ENCODE measurements at regions not wholly inside any gene's neighbourhood (a gene's known extent, or its start where the extent isn't known, plus 50 kb on each side); places are given as distances from the start of the nearest gene placed in this dataset.

DNA sequence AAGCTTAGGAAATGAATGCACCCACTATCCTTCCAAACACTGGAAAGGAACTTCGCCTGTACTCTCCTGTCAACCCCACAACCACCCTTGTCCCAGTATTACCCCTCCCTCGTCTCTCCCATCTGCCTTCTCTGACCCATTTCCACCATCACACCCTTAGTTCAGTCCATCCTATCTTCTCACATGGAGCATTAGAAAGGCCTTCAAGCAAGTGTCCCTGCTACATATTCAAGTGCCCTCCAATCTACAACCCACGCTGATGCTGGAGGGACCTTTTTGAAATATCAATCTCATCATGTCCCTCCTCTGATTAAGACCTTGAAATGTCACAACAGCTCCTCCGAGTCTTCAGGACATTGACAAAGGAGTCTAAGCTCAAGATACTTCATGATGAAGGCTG lies 133.8 kb upstream of the CCL2 start:
- DNase-seq: no peak

DNA sequence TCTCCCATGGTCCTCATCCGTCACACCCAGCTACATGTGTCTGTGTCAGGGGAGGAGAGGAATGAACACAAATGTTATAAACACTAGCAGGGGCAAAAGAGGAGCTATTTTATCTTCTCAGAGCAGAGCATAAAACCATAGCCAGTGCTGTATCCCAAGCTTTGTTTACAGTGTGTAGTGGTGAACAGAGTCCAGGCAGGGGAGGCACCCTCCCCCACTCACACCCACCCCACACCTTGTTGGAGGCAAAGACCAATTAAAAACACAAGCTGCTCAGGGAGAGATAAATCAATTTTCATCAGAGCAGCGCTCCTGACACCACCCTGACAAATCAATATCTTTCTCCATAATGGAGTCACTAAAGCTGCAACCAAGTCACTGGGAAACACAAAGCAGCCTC lies 132.6 kb upstream of the CCL2 start:
- no peak for DNase-seq

DNA sequence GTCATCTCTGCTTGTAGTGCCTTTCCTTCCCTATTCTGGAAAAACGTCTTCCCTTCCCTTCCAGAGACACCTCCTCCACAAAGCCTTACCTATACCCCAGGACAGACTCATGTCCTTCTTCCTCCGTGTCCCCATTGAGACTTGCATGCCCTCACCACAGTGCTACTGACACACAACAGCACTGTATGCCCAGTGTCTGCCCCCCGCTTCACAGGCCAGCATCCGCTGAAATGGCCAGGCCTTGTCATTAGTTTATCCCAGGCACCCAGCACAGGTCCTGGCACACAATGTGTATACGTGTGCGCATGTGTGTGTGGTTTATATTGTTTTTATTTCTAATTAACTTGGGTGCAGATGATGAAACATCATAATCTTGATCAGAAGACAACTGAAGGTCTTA lies 130.1 kb upstream of the CCL2 start:
- DNase-seq: no peak

DNA sequence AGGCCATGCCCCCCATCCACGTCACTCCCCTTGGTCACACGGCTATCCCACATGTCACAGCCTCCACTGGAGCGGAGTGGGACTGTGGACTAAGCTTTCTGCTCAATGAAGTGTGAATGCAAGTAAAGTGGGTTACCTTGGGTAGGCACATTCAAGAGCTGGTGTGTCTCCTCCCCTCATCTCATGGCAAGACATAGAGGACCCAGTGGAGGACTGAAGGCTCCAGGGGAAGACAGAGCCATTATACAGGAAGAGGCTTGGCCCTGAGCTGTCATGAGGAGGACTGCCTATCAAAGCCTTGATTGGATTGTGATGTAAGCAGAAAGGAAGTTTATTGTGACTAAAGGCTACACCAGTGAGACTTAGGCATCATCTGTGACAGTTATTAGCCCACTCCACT lies 129.2 kb upstream of the CCL2 start:
- no peak for DNase-seq

DNA sequence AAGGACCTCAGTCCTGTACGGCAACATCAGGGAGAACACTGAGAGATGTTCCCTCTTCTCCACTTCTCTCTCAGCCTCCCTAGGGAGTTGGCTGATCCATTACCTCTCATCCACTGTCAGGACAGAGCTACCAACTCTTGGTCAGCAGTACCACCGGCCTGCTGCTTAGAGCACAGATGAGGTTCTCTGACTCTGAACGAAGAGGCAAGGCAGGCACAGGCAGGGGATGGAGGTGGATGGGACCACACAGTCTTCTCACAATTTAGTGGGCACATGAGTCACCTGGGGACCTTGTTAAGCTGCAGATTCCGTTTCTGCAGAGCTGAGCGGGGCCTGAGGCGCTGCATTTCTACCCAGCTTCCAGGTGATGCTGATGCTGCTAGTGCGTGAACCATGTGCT lies 128.6 kb upstream of the CCL2 start:
- no peak for DNase-seq

DNA sequence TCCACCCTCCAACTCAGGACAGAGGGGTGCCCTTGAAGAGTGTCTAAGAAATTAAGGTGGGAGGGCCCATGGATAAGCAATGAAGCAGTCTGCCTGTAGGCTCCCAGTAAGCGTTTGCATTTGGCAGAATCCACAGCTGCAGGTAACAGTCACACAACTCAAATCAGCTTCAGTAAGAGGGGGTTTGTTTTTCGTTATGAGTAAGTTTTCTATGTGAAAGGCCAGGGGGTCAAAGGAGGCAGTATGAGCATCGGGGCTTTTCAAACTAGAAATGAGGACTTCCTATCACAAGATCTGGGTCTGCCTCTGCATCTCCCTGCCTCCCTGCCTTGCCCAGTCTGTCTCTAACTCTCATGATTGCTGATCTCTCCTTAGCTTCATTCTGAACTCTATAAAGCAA lies 128.1 kb upstream of the CCL2 start:
- no peak for DNase-seq

DNA sequence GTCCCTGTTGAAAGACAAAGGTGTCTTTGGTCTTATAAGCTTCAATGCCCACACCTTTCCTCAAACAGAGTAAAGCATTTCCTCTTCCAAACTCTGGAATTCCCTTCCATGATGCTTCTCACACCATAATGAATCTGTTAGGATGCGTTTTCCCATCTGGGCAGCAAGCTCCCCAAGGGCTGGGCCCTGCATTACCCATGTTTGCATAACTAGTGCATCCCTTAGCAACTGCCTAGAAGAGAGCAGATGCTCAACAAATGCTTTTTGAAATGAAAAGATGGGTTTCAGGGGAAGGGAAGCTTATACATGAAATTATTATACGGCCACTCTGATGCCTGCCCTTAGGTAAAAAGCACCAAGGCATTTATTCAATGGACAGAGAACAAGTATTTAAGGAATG lies 124.5 kb upstream of the CCL2 start:
- DNase-seq: no peak

DNA sequence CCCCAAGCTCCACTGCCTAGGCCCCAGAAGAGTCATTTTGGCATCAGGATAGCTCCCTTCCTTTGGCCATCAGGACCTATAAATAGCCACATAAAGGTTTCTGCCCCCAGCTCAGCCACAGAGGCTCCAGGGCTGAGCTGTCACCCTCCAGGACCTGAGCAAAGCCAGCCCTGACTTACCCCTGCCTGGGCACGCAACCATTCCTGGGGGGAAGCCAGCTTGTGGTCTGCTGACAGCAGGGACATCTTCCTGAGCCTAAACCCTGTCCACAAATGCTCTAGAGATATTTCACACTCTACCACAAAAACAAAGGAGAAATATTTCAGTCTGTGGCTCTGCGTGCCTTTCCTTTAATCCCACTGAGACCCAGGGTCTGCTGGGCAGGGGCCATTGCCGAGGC lies 123.7 kb upstream of the CCL2 start:
- no peak for DNase-seq

DNA sequence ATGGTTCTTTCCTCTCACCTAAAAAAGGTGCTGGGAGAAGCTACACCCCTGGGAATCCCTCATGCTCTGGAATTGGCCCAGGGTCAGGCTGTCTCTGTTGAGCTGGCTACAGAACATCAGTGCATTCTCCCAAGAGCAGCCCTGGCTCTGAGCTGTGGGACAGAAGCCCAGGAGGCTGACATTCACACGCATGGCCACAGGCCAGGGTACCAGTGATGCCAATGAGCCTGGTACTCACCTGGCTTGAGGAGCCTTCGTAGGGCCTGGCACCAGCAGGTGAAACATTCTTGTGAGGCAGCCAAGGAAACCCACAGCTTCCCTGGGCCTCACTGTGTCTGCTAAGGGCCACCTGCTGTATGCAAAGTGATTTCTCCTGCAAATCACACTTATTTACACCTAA lies 121.7 kb upstream of the CCL2 start:
- DNase-seq: no peak

DNA sequence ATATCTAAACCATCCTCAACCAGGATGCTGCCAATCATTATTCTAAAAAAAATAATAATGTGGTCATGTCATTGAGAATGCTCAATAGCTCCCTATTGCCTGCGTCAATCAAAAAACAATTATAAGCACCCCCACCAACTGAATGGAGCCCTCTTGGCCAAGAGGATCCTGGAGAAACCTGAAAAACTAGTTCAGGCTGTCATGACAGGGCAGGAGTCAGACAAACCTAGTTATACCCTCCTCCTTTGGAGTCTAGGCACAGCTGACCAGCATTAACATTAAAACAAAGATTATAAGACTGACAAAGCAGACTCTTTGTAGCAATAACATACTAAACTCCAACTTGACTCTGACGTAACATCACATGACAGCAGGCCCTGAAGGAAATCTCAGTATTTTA lies 119.2 kb upstream of the CCL2 start:
- no peak for DNase-seq

DNA sequence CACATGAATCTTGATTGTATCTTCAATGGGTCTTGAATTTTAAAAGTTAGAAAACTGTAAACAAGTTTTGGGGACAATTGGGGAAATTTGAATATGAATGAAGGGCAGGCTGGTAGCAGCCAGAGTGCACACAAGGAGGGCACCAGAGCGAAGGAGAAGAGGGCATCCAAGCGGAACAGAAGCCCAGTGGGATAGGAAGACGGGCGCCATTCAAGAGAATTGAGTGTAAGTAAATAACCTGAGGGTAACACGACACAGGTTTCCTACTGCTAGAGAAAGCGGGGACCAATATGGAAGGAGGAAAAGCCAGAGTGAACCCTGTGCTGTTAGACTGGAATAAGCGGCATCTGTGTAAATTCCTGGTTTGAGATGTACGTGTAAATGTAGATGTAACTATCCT lies 115.1 kb upstream of the CCL2 start:
- no peak for DNase-seq

DNA sequence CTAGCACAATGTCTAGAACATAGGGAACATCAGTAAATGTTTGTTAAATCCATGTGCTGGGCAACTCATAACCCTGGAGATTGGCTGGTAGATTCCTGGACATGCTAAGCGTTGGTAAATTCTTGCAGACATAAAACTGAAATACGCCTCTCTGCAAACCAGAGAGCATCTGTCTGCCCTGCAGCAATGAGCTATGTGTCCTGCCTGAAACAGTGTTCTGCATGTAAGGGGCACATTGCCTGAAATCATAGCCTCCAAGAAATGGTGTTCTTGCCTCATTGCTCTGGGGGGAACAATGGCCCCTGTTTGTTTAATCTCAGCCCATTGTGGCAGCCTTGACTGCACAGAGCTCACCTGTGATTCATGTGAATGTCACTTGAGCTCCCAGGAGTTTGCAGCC lies 113.5 kb upstream of the CCL2 start:
- no peak for DNase-seq

DNA sequence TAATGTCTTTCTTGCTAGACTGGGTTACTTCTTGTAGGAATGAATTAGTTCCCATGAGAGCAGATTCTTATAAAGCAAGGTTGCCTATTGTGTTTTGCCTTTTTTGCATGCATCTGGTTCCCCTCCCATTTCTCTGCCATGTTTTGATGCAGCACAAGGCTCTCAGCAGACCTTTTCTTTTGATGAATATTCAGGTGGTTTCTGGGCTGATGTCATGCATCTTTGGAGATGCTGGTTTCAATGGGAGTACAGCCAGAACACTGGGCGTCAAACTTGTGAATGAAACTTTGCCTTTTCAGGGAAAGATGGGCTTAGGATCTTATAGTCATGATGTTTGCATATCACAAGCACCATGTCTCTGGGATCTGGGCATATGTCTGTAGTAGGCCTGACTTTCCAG lies 111.7 kb upstream of the CCL2 start:
- no peak for DNase-seq

DNA sequence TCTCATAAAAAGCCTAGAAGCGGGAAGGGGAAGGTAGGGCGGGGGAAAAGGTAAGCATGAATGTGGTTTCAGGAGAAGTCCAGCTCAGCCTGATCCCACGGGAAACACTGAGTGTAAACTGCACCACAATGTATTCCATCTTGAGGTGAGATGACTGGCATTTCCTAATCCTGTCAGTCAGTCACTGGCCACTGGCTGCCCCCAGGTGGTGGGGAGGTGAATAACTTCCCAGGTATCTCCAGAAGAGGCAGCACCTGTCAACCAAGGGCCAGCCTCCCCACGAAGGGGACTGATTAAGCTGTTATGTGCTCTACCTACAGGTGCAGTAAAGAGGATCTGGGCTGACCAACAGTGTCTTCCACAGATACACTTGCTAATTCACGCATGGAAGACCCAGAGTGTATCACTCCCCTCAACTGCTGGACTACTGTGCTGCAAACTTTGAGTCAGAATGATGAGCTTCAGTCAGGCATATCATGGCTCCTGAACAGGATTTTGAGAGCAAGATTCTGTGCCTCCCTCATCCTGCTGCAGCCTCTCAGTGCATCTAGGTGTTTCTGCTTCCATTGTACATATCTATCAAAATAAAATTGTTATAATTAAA lies 108.5 kb upstream of the CCL2 start:
- DNase-seq: no peak

DNA sequence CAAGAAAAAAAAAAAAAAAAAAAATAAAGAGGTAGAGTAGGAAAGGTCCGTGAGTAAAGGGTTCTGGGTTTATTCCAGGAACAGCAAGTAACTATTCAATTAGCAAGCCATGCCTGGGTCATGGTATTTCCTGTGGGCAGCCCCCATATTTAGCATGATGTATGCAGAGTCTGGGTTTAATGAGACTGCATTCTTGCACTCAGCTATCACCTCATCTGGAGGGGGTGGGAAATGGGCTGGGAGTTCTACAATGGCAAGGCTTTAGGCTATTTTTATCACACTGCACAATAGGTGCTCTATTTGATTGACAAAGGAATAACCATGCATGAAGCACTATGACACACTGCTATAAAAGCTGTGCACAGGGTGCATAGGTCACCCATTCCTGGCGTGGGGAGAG lies 104.0 kb upstream of the CCL2 start:
- no peak for DNase-seq

DNA sequence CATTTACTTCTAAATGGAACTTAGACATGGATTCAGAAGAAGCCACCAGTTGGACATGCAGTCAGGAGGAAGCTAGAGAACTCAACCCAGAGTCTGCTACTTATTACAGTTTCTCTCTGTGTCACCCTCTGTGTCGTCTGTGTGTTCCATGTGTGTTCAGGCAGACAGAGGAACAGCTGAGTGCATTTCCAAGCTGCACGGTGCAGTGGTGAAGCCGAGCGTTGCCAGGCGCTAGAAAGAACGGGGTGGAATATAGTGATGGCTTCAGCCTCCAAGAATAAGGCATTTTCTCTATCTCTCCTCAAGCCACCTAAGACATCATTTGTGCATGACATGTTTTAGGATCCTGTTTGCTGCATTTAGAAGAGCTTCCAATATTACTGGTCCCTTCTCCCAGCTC lies 101.1 kb upstream of the CCL2 start:
- DNase-seq: no peak

DNA sequence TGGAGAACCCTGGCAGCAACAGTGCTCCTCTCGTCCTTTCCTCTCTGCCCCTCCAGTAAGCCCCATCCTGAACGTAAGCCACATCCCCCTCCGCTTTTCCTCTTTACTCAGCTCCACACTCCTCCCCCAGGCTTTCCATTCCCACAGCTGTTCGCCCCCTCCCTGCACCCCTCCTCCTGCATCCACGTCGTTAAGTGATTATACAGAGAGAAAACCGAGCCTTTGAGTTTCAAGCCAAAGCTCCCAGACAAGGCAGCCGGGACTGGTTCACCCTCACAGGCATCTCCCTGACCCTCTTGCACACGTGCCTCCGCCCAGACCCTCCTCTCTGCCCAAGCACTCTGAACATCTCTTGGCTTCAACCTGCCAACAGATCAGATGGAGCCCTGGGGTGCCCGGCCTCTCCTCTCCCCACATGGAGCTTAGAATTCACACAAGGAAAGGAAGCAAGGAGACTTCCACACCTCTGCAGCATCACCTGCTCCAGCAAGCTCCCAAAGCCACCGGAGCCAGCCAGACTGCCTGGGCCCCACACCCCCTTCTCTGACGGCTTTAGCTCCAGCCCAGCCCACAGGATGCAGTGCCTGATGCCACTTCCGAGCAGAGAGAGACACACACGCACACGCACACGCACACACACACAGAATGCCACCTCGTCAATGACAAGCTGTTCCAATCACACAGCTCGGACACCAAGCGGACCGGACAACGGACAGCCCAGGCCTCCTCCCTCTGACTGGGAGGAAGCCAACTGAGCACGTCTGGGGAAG lies 99.9 kb upstream of the CCL2 start:
- no peak for DNase-seq

DNA sequence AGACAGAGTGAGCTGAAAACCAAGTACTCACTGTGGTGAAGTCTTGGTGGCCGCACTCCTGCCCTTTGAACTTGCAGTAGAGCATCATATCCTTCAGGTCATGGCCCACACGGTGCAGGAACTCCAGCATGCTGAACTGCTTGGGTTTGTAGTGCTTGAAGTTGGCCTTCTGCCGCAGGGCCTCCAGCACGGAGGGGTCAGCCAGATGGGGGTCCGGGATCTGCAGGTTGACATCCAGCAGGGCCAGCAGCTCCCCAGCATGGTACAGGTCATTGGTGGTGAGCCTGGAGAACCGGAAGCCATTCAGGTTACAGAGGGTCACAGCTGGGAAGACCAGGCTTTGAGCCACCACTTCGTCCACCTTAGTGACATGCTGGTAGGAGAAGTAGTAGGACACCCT lies 99.1 kb upstream of the CCL2 start:
- no peak for DNase-seq

DNA sequence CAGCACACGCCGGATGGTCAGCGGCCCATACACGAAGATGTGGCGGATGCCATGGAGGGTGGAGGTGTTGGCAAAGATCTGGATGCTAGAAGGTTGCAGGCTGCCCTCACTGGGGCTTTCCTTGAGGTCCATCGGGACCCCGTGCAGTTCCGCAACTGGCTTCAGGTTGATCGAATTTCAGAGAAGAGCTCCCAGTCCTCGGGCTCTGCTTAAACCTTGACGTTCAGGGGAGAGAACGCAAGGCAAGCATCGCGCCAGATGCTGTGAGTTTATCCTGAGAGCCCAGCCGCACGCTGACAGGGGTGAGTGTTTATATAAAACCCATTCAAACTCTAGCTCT lies 98.7 kb upstream of the CCL2 start:
- DNase-seq: no peak

DNA sequence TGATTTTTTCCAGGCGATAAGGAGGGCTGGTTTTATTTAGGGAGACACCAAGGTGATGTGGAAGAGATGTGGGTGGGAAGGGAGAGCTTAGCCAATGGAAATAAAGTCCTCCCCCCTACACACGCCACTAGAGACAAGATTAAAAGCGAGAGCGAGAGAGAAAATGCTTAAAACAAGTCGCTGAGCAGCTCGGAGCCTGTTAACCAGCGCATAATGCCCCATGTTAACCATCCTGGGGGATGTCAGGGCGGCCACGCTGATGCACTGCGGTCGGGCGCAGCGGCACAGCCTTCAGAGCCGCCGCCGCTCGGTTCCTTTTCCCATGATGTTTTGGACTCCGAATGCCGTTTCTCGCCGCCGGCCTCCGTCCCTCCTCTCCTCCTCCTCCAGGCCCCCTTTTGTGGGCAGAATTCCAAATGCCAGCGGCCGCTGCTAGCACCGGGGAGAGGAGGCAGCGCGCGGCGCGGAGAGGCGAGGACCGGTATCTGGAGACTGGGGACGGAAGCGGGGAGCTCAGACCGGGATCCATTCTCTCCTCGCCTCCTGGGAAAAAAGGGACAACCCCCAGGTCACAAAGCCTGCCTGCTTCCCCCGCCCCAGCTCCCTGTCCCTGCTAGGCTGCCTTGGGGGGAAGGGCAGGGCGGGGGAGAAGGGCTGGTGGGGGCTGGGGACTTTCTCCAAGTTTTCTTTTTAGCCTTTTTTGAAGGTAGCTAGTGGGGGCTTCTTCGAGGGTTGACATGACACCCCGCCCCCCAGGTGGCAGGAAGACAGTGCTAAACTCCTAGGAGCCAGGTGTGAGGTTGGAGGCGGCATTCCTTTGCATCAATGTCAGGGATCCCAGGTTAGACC lies 98.1 kb upstream of the CCL2 start:
- DNase-seq: no peak

DNA sequence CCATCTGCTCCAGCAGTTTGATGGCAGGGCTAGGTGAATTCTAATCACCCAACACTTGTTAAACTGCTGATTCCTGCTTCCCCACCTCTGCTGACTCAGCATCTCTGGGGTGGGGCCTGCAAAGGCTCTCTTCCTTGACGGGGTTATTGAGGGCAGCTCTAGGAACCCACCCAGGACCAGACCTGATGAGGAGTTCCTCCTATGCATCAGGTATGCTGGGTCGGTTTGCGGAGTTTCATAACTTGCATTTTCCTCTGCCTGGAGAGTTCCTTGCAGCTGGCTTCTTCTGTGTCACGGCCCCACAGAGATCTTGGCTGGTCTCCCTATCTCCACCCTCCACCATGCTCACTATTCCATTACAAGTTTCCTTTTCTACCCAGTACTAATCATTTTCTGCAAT lies 93.4 kb upstream of the CCL2 start:
- no peak for DNase-seq

DNA sequence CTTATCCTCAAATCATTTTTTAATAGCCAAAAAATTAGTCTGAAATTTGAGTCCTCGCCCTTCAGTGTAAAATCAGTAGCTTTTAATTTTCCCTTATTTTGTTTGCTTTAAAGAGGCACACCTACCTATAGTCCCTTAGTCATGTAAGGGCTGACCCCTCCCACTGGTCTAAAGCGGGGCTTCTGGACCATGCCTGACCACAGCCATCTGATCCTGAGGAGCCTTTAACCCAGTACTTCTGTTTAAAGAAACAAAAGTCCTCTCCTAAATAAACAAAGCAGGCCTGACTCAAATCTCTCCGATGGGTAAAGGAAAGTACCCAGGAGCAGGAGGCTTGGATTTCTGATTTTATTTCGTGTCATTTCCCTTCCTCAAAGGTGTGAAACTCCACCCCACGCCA lies 92.0 kb upstream of the CCL2 start:
- DNase-seq: no peak

DNA sequence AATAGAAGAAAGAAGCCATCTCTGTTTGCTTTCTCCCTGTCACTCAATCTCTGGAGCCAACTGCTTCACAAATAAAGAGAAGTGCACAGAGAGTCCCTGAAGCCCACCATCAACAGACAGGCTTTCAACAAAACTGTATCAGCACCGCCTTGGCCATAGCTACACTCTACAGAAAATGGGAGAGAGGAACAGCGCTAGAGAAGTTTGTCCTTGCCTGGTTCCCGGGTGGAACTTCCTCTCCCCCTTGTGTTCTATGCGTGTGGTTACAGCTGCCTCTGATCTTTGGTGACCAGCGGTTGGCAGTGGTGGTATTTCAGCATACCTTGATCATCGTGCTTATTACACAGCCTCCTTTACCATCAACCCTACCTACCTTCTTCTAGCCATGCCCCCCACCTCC lies 91.4 kb upstream of the CCL2 start:
- DNase-seq: no peak

DNA sequence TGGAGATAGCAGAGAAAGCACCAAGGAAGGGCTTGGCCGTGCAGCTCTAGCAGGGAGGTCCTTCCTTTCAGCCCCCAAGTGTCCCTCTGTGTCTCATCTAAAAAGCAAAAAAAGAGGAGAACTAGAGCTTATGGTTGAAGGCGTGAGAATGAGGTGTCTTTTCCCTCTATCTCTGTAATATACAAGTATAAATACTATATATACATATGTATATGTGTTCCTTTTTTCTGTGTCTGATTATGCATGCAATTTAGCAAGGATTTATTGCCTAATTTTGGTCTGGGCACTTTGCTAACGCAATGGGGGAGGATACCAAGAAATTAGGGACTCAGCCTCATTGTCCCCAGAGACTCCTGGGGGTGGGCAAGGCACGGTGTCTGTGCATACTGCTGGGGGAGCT lies 90.2 kb upstream of the CCL2 start:
- DNase-seq: no peak

DNA sequence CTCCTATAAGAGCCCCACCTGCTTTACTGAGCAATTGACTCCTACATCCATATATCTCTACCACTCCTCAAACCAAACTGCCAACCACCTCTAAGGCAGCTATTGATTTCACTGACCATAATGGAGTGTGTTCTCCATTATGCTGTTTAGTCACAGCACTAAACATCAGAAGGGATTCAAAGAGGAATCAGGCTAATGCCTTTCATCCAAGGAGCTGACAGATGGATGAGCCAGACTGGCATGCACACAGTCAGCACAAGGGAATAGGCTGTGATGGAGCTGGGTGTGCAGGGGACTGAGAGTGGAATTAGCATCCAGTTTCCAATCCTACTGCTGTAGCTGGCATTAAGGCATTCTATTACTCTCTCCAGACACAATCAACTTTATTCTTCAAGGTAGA lies 88.7 kb upstream of the CCL2 start:
- no peak for DNase-seq

All from NCI-H2081 treated with DMSO at 0.1 percent for 48 hours (cell line).